Spleen (tissue), 11 donors: ENCODE measurements at regions not wholly inside any gene's neighbourhood (a gene's known extent, or its start where the extent isn't known, plus 50 kb on each side); places are given as distances from the start of the nearest gene placed in this dataset.

Experiments
- DNase-seq: peaks from one replicate; pipeline ENCODE4 v3.0.0-alpha.2; 2020
- H3K27ac ChIP-seq, 8 donors: fragments of 200-600 bp; sonication (generic) in 7 of 8; 1 replicate in 4 of 8; 2 replicates in 4 of 8; pipeline versions ENCODE4 v1.5.0 to v1.8.0; 2016 to 2021; ENCODE audit warnings: inconsistent platforms in 4 of 8, mild to moderate bottlenecking in 4 of 8, moderate library complexity in 1 of 8
- H3K27me3 ChIP-seq, 7 donors: fragments of 200-600 bp; sonication (generic) in 6 of 7; replicated peaks in 1 of 7; 1 replicate in 4 of 7; 2 replicates in 3 of 7; pipeline versions ENCODE4 v1.5.0 to v1.8.0; 2016 to 2021; ENCODE audit warnings: inconsistent platforms in 3 of 7, mild to moderate bottlenecking in 1 of 7
- H3K36me3 ChIP-seq, 6 donors: fragments of 200-600 bp; sonication (generic) in 5 of 6; 1 replicate in 4 of 6; 2 replicates in 2 of 6; pipeline versions ENCODE4 v1.5.0 to v1.8.0; 2016 to 2021; ENCODE audit warnings: inconsistent platforms in 2 of 6
- H3K4me1 ChIP-seq, 6 donors: fragments of 200-600 bp; sonication (generic) in 5 of 6; 1 replicate in 3 of 6; 2 replicates in 3 of 6; pipeline versions ENCODE4 v1.5.0 to v1.8.0; 2016 to 2021; ENCODE audit warnings: inconsistent platforms in 3 of 6
- H3K4me3 ChIP-seq, 8 donors: fragments of 200-600 bp; sonication (generic) in 7 of 8; 1 replicate in 4 of 8; 2 replicates in 4 of 8; pipeline versions ENCODE4 v1.5.0 to v1.8.0; 2016 to 2021; ENCODE audit warnings: inconsistent platforms in 4 of 8, mild to moderate bottlenecking in 4 of 8, moderate library complexity in 2 of 8
- H3K9me3 ChIP-seq, 8 donors: fragments of 200-600 bp; sonication (generic) in 7 of 8; 1 replicate in 4 of 8; 2 replicates in 4 of 8; pipeline versions ENCODE4 v1.5.0 to v1.8.0; 2016 to 2021; ENCODE audit warnings: inconsistent platforms in 4 of 8
- CTCF ChIP-seq, 11 experiments: fragments of 200-600 bp in 7 of 11; fragments of 450-650 bp in 4 of 11; sonication (generic) in 4 of 11; IDR thresholded peaks in 8 of 11; conservative IDR thresholded peaks in 3 of 11; 1 replicate in 7 of 11; 2 replicates in 4 of 11; pipeline versions ENCODE4 v1.4.0 to v1.8.0; 2016 to 2021; ENCODE audit warnings: antibody characterized with exemption in 11 of 11, inconsistent platforms in 4 of 11, mild to moderate bottlenecking in 1 of 11
- POLR2A ChIP-seq, 3 donors: fragments of 450-650 bp; IDR thresholded peaks; one replicate each; pipeline ENCODE4 v1.5.1; 2017; ENCODE audit warnings: antibody characterized with exemption in 3 of 3, mild to moderate bottlenecking in 1 of 3
- POLR2AphosphoS5 ChIP-seq, 3 donors: sonication (generic); formaldehyde crosslinking; IDR thresholded peaks; one replicate each; pipeline ENCODE4 v1.5.1; 2017; ENCODE audit warnings: antibody characterized with exemption in 3 of 3
- WGBS, 5 donors: extraction: QIAGEN DNeasy Blood & Tissue Kit in 3 of 5; methylation state at CpG; one replicate each; pipeline versions ENCODE4 v1.1.5 to v1.1.7; 2013 to 2018; 5-methylcytosine and 5-hydroxymethylcytosine counted together
- intact Hi-C: fragments of 100-400 bp; cut with DNase I; formaldehyde crosslinking; loops from one replicate; pipeline ENCODE4 v1.15.0; 2023; ENCODE audit warnings: low total_unique reads
- donor health status: healthy with polysubstance abuse.
- donor health status: DM: no; HTN: no; CAD: no; lungs with moderate emphysema.
- donor health status: DM: no; HTN: no; CAD: no.
- donor health status: Bipolar disorder and iron deficiency.
- donor health status: healthy.
- donor health status: DM: no; HTN: no; CAD: no.
- donor health status: DM: yes; HTN: yes; CAD: no.

- H3K4me1 ChIP-seq = peaks cover 0 to 18% (median 2%) of the 10 kb centered on the region in 6 donors
- H3K27me3 ChIP-seq = no peaks in the 10 kb centered on the region
- WGBS, 5 donors = 90 to 96% (median 93%) methylated on average over 12 of the region's 12 CpGs
- H3K9me3 ChIP-seq = no peaks in the 10 kb centered on the region
- H3K4me3 ChIP-seq = no peak overlapping the region
- H3K27ac ChIP-seq = no peak overlapping the region
- intact Hi-C loops = no loop called here
- no peak for DNase-seq
- H3K36me3 ChIP-seq = no peaks in the 10 kb centered on the region
- TF ChIP-seq CTCF (IDR thresholded peaks at IDR 0.05 in 8 of 11, conservative IDR thresholded peaks at IDR 0.05 in 3 of 11) = no peak
- no peak for TF ChIP-seq POLR2AphosphoS5 (IDR thresholded peaks at IDR 0.05)
- TF ChIP-seq POLR2A (IDR thresholded peaks at IDR 0.05) = no peak
Observed at GRCh38 chr3:72006631-72007556, 221.9 kb upstream of the PROK2 start.

GRCh38 chr3:72004749-72005292 lies 219.9 kb upstream of the PROK2 start:
- Histone ChIP-seq H3K27me3 (no peaks in the 10 kb centered on the region), H3K36me3 (no peaks in the 10 kb centered on the region), H3K4me1 (peaks cover 0 to 10% (median under 1%) of the 10 kb centered on the region in 6 donors), H3K4me3 (no peak overlapping the region), H3K27ac (no peak overlapping the region), H3K9me3 (no peaks in the 10 kb centered on the region)
- intact Hi-C loops = no loop called here
- 89 to 95% (median 90%) methylated on average over 5 of the region's 5 CpGs for WGBS, 5 donors
- TF ChIP-seq POLR2AphosphoS5 (IDR thresholded peaks at IDR 0.05) = no peak
- no peak for TF ChIP-seq CTCF (IDR thresholded peaks at IDR 0.05 in 8 of 11, conservative IDR thresholded peaks at IDR 0.05 in 3 of 11)
- TF ChIP-seq POLR2A (IDR thresholded peaks at IDR 0.05) = no peak
- no peak for DNase-seq

- H3K27ac ChIP-seq = no peak overlapping the region
- WGBS, 5 donors = 70 to 91% (median 84%) methylated on average over 2 of the region's 2 CpGs
- H3K27me3 ChIP-seq = no peaks in the 10 kb centered on the region
- no peak overlapping the region for H3K4me3 ChIP-seq
- intact Hi-C loops = no loop called here
- peaks cover 0 to 8% (median 0%) of the 10 kb centered on the region in 6 donors for H3K4me1 ChIP-seq
- no peak for DNase-seq
- TF ChIP-seq POLR2A (IDR thresholded peaks at IDR 0.05) (no peak), POLR2AphosphoS5 (IDR thresholded peaks at IDR 0.05) (no peak), CTCF (IDR thresholded peaks at IDR 0.05 in 8 of 11, conservative IDR thresholded peaks at IDR 0.05 in 3 of 11) (no peak)
- H3K36me3 ChIP-seq = no peaks in the 10 kb centered on the region
- H3K9me3 ChIP-seq = no peaks in the 10 kb centered on the region
Observed at GRCh38 chr3:72003936-72004335, 219.0 kb upstream of the PROK2 start.

DNA sequence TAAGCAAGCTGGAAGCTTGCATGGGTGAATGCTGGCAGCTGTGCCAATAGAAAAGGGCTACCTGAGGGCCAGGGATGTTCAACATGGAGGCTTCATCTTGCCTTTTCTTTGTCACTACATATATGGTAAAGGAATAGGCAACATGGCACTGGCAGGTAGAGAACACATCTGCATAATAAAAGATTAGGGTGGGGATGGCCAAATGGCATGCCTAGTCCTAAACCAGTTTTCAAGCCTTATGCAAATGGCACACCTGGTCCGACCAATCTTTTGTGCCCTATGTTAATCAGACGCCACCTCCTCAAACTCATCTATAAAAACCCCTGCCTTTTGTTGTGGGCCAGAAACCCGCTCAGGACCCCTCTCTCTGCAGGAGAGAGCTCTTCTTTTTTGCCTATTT lies 216.8 kb upstream of the PROK2 start:
- DNase-seq = no peak
- TF ChIP-seq CTCF (IDR thresholded peaks at IDR 0.05 in 8 of 11, conservative IDR thresholded peaks at IDR 0.05 in 3 of 11) (no peak), POLR2A (IDR thresholded peaks at IDR 0.05) (no peak), POLR2AphosphoS5 (IDR thresholded peaks at IDR 0.05) (no peak)
- WGBS, 5 donors = 60 to 96% (median 66%) methylated on average over 3 of the region's 3 CpGs
- H3K36me3 ChIP-seq = no peaks in the 10 kb centered on the region
- H3K9me3 ChIP-seq = no peaks in the 10 kb centered on the region
- intact Hi-C loops = no loop called here
- no peaks in the 10 kb centered on the region for H3K4me1 ChIP-seq
- H3K27ac ChIP-seq = no peak overlapping the region
- H3K27me3 ChIP-seq = no peaks in the 10 kb centered on the region
- H3K4me3 ChIP-seq = no peak overlapping the region
